Thyroid gland (tissue), 4 donors: ENCODE measurements at regions not wholly inside any gene's neighbourhood (a gene's known extent, or its start where the extent isn't known, plus 50 kb on each side); places are given as distances from the start of the nearest gene placed in this dataset.

ENCODE experiments used
- POLR2A ChIP-seq, 2 donors: fragments of 450-650 bp; IDR thresholded peaks; one replicate each; pipeline ENCODE4 v1.6.1; 2017; ENCODE audit warnings: antibody characterized with exemption in 2 of 2, mild to moderate bottlenecking in 2 of 2, moderate library complexity in 1 of 2
- TF ChIP-seq, protein P1 (sequence below), 6 experiments: fragments of 200-600 bp in 3 of 6; fragments of 450-650 bp in 3 of 6; sonication (generic) in 3 of 6; IDR thresholded peaks; one replicate each; pipeline ENCODE4 v1.5.1; 2016 to 2019; ENCODE audit warnings: antibody characterized with exemption in 6 of 6, mild to moderate bottlenecking in 2 of 6, inconsistent platforms in 1 of 6, moderate library complexity in 1 of 6

DNA sequence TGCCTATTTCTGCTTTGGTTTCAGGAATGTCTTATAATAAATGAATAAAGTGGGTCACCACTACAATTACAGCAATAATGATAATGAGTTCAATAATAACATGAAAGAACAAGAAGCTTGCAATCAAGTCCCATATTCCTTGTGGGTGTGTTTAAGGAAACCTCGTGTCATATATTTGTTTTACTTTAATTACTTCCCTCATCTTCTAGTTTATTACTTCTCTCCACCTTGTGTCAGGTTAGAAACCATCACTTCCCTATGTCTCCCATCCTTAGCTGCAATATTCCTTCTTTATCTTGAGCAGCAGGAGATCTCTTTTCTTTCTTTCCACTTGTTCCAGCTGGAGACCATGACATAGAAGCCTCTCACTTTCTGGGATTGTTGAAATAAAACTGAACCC is 384.0 kb upstream of the TMEM132C start:
- TF ChIP-seq, protein P1, sequence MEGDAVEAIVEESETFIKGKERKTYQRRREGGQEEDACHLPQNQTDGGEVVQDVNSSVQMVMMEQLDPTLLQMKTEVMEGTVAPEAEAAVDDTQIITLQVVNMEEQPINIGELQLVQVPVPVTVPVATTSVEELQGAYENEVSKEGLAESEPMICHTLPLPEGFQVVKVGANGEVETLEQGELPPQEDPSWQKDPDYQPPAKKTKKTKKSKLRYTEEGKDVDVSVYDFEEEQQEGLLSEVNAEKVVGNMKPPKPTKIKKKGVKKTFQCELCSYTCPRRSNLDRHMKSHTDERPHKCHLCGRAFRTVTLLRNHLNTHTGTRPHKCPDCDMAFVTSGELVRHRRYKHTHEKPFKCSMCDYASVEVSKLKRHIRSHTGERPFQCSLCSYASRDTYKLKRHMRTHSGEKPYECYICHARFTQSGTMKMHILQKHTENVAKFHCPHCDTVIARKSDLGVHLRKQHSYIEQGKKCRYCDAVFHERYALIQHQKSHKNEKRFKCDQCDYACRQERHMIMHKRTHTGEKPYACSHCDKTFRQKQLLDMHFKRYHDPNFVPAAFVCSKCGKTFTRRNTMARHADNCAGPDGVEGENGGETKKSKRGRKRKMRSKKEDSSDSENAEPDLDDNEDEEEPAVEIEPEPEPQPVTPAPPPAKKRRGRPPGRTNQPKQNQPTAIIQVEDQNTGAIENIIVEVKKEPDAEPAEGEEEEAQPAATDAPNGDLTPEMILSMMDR (IDR thresholded peaks at IDR 0.05): no peak
- no peak for TF ChIP-seq POLR2A (IDR thresholded peaks at IDR 0.05)
